Osteoblast (primary cell): ENCODE measurements at regions not wholly inside any gene's neighbourhood (a gene's known extent, or its start where the extent isn't known, plus 50 kb on each side); places are given as distances from the start of the nearest gene placed in this dataset.

Source experiments
- DNase-seq: peaks from one replicate; pipeline ENCODE4 v3.0.0; 2011; ENCODE audit warnings: low spot score, mixed read lengths; ENCODE audit not compliant: insufficient read length; ENCODE audit errors: missing footprints
- H2AFZ ChIP-seq: 2 replicates; pipeline ENCODE4 v1.6.0; 2011; ENCODE audit warnings: mild to moderate bottlenecking, low read length
- H3K27ac ChIP-seq: 2 replicates; pipeline ENCODE4 v1.5.1; 2011; ENCODE audit warnings: mild to moderate bottlenecking, low read depth, low read length, moderate library complexity
- H3K27me3 ChIP-seq: 2 replicates; pipeline ENCODE4 v1.6.0; 2012; ENCODE audit warnings: mild to moderate bottlenecking, control low read depth, inconsistent platforms, low read length, moderate library complexity; ENCODE audit not compliant: insufficient read depth
- H3K36me3 ChIP-seq: 2 replicates; pipeline ENCODE4 v1.5.1; 2011; ENCODE audit warnings: mild to moderate bottlenecking, low read length, control low read depth, moderate library complexity; ENCODE audit not compliant: insufficient read depth
- H3K4me1 ChIP-seq: 2 replicates; pipeline ENCODE4 v1.5.1; 2011; ENCODE audit warnings: mild to moderate bottlenecking, low read length, control low read depth, moderate library complexity; ENCODE audit not compliant: insufficient read depth
- H3K4me2 ChIP-seq: 2 replicates; pipeline ENCODE4 v1.6.0; 2011; ENCODE audit warnings: mild to moderate bottlenecking, low read length; ENCODE audit not compliant: insufficient read depth
- H3K4me3 ChIP-seq: fragments of 200-600 bp; sonication (generic); 3 replicates; pipeline ENCODE4 v1.5.1; 2012; ENCODE audit warnings: mild to moderate bottlenecking, low read length, inconsistent platforms; ENCODE audit not compliant: insufficient read depth
- H3K79me2 ChIP-seq: 2 replicates; pipeline ENCODE4 v1.6.0; 2012; ENCODE audit warnings: mild to moderate bottlenecking, low read length, control low read depth, inconsistent platforms; ENCODE audit not compliant: insufficient read depth
- H3K9me3 ChIP-seq: 2 replicates; pipeline ENCODE4 v1.5.1; 2011; ENCODE audit warnings: low read depth, low read length, control low read depth
- H4K20me1 ChIP-seq: 2 replicates; pipeline ENCODE4 v1.6.0; 2012; ENCODE audit warnings: mild to moderate bottlenecking, low read length, control low read depth; ENCODE audit not compliant: insufficient read depth
- TF ChIP-seq, protein P1 (sequence below): IDR thresholded peaks from 2 replicates; pipeline ENCODE4 v1.5.1; 2011; ENCODE audit warnings: mild to moderate bottlenecking, low read depth, low read length, moderate library complexity; ENCODE audit errors: extremely low read depth

DNA sequence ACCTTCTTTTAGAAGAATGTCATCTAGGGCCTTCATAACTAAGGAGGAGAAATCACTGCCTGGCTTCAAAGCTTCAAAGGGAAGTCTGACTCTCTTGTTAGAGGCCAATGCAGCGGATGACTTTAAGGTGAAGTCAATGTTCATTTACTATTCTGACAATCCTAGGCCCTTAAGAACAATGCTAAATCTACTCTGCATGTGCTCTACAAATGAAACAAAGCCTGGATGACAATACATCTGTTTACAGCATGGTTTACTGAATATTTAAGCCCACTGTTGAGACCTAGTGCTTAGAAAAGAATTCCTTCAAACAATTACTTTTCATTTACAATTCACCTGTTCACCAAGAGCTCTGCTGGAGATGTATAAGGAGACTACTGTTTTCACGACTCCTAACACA lies 160.4 kb upstream of the EPHA3 start:
- no peak overlapping the region for H3K4me3 ChIP-seq
- H3K27me3 ChIP-seq, result no peaks in the 10 kb centered on the region

DNA sequence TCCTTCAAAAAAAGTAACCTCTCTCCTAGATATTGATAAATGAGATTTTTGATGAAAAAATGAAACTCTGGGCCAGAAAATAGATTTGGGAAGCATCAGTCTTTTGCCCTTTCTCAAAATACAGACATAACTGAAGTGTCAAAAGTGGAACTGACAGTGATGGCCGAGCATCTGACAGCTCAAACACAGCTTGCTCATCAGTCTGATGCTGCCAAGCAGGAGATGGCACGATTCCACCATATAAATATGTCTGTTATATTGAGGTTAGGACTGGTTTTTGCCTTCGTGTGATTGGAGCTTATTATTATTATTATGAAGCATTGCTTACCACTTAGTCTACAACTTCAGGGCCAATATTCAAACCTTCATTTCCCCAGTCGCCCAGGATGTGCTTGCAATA lies 152.6 kb upstream of the EPHA3 start:
- peaks cover 24% of the 10 kb centered on the region for H3K4me1 ChIP-seq
- H3K79me2 ChIP-seq, result no peaks in the 10 kb centered on the region

More for the DNA sequence above, 160.4 kb upstream of the EPHA3 start:
- H2AFZ ChIP-seq, result no peak overlapping the region
- H3K36me3 ChIP-seq, result no peaks in the 10 kb centered on the region
- no peak for DNase-seq
- no peaks in the 10 kb centered on the region for H3K9me3 ChIP-seq
- no peaks in the 10 kb centered on the region for H3K79me2 ChIP-seq
- H3K4me1 ChIP-seq, result no peaks in the 10 kb centered on the region
- H4K20me1 ChIP-seq, result no peaks in the 10 kb centered on the region
- H3K27ac ChIP-seq, result no peak overlapping the region
- TF ChIP-seq, protein P1, sequence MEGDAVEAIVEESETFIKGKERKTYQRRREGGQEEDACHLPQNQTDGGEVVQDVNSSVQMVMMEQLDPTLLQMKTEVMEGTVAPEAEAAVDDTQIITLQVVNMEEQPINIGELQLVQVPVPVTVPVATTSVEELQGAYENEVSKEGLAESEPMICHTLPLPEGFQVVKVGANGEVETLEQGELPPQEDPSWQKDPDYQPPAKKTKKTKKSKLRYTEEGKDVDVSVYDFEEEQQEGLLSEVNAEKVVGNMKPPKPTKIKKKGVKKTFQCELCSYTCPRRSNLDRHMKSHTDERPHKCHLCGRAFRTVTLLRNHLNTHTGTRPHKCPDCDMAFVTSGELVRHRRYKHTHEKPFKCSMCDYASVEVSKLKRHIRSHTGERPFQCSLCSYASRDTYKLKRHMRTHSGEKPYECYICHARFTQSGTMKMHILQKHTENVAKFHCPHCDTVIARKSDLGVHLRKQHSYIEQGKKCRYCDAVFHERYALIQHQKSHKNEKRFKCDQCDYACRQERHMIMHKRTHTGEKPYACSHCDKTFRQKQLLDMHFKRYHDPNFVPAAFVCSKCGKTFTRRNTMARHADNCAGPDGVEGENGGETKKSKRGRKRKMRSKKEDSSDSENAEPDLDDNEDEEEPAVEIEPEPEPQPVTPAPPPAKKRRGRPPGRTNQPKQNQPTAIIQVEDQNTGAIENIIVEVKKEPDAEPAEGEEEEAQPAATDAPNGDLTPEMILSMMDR, result no peak
- H3K4me2 ChIP-seq, result no peak overlapping the region

GRCh38 chr3:88955274-88955673 lies 152.1 kb upstream of the EPHA3 start:
- Histone ChIP-seq H2AFZ (no peak overlapping the region), H3K79me2 (no peaks in the 10 kb centered on the region), H3K4me2 (no peak overlapping the region), H3K36me3 (no peaks in the 10 kb centered on the region), H3K27ac (no peak overlapping the region), H3K4me3 (no peak overlapping the region), H3K27me3 (no peaks in the 10 kb centered on the region), H3K9me3 (no peaks in the 10 kb centered on the region), H4K20me1 (no peaks in the 10 kb centered on the region), H3K4me1 (peaks cover 24% of the 10 kb centered on the region)
- TF ChIP-seq, protein P1, result no peak
- DNase-seq, result no peak

More for the DNA sequence above, 152.6 kb upstream of the EPHA3 start:
- DNase-seq, result no peak
- Histone ChIP-seq H3K4me3 (no peak overlapping the region), H4K20me1 (no peaks in the 10 kb centered on the region), H2AFZ (peak overlapping the region; percentile 2), H3K9me3 (no peaks in the 10 kb centered on the region), H3K36me3 (no peaks in the 10 kb centered on the region), H3K27ac (no peak overlapping the region), H3K4me2 (no peak overlapping the region), H3K27me3 (no peaks in the 10 kb centered on the region)
- TF ChIP-seq, protein P1, result no peak

DNA sequence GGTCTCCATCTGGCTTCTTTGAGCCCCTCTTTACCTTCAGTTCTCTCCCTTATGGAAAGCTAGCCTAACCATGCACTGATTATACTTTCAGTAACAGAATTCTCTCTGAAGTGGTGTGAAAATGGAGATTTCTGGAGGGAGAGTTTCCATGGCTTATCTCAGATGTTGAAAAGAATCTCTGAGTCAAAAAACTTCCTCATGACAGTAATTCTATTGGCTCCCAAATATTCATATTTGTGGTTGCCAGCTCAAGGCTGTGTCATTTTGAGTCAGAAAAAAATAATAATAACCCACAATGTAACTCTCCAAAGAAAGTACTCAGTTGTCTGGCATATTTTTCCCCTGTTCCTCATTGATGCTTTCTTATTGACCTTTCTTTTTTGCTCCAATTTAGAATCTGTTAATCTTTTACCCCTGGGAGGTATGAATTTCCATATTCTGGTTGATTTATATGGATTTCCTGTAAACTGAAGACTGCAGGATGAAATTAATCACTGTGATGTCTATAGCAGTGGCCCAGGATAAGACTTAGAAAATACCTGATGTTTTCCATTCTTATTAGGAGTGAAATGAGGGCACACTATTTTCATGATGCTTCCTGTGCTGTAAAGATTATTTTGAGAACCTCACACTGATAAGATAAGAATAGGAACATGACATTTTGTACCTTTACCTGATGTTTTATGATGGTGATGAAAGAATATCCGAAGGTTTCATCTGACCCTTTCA lies 149.5 kb upstream of the EPHA3 start:
- H3K36me3 ChIP-seq, result no peaks in the 10 kb centered on the region
- H3K79me2 ChIP-seq, result no peaks in the 10 kb centered on the region
- H4K20me1 ChIP-seq, result no peaks in the 10 kb centered on the region
- TF ChIP-seq, protein P1, result no peak
- H3K27me3 ChIP-seq, result no peaks in the 10 kb centered on the region
- H3K4me3 ChIP-seq, result no peak overlapping the region
- H3K9me3 ChIP-seq, result no peaks in the 10 kb centered on the region
- peak overlapping the region; percentile 89 for H3K27ac ChIP-seq
- H3K4me1 ChIP-seq, result peaks cover 24% of the 10 kb centered on the region
- peak overlapping the region; percentile 70 for H3K4me2 ChIP-seq
- H2AFZ ChIP-seq, result peak overlapping the region; percentile 84
- peak; percentile 51 for DNase-seq
